ENCODE measurements at regions not wholly inside any gene's neighbourhood (a gene's known extent, or its start where the extent isn't known, plus 50 kb on each side); places are given as distances from the start of the nearest gene placed in this dataset.

DNA sequence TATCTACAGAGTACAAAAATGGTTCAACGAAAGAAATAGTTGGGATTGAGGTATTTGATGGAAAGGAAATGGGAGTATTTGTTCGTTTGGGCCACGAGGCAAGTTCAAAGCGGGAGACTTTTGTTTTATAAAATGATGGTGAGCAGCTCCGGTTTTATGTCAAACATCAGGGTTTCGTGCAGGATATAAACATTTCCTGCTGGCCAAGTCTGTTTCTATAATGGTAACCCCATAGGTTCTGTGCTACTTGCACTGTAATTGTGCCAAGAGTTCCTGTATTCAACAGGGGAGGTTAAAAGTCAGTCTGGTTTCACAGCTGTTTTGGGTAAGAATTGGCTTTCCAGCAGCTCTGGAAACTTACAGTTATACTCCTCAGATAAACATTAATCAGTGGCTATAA lies 290.3 kb upstream of the NRIP1 start:
- DNase-seq, result no peak
- Histone ChIP-seq H3K9ac (ENCODE audit: low read length) (no peak overlapping the region), H3K79me1 (ENCODE audit: low read length) (no peaks in the 10 kb centered on the region), H3K23ac (ENCODE audit: low read length) (no peak overlapping the region), H4K12ac (ENCODE audit: low read depth, low read length) (no peak overlapping the region), H2BK12ac (ENCODE audit: low read length) (no peak overlapping the region), H2AFZ (ENCODE audit: insufficient read depth, low read length, poor library complexity) (no peak overlapping the region), H3K14ac (ENCODE audit: low read length) (no peak overlapping the region), H3K79me2 (ENCODE audit: control insufficient read depth, insufficient read depth, low read length, poor library complexity) (no peaks in the 10 kb centered on the region), H2BK5ac (ENCODE audit: low read depth, low read length, poor library complexity) (no peak overlapping the region), H2BK120ac (ENCODE audit: insufficient read depth, low read length, poor library complexity) (no peak overlapping the region), H4K8ac (ENCODE audit: low read depth, low read length) (no peak overlapping the region), H2AK5ac (ENCODE audit: low read length) (no peak overlapping the region), H3K27me3 (ENCODE audit: insufficient read depth, low read length) (no peaks in the 10 kb centered on the region), H3K4ac (ENCODE audit: low read depth, low read length) (no peak overlapping the region), H3K4me3 (ENCODE audit: low read depth, low read length) (no peak overlapping the region), H3K36me3 (ENCODE audit: control insufficient read depth in 1 of 2, insufficient read depth in 2 of 2, low read length in 2 of 2) (no peaks in the 10 kb centered on the region), H4K91ac (ENCODE audit: low read depth, low read length) (no peak overlapping the region), H3K27ac (ENCODE audit: low read depth, low read length) (no peak overlapping the region), H3K9me3 (ENCODE audit: insufficient read depth, low read depth, low read length) (no peaks in the 10 kb centered on the region), H3K18ac (ENCODE audit: low read length) (no peak overlapping the region), H3K4me1 (ENCODE audit: control insufficient read depth in 1 of 2, insufficient read depth in 2 of 2, low read length in 2 of 2) (no peaks in the 10 kb centered on the region), H3K4me2 (ENCODE audit: low read length) (no peak overlapping the region)
- WGBS (ENCODE audit: extremely low coverage, insufficient coverage, insufficient read length), result 100% methylated on average over 4 of the region's 6 CpGs

DNA sequence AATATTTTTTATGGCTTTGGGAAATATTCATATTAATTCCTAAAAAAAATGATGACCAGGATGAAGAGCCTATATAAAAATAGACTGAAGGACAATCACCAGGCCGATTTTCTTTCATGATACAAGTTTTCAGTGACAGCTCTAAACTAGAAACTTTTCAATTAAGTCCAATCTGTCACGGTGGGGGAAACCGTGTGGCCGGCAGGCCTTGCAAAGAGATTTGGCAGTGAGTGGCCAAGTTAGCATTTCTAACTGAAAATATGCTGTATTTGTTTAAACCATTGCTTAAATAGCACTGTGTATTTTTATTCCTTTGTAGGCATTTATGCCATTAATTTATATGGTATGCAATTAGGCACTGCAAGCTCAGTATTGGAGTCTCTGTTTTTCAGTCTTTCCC lies 294.5 kb upstream of the NRIP1 start:
- H3K79me2 ChIP-seq (ENCODE audit: control insufficient read depth, insufficient read depth, low read length, poor library complexity), result no peaks in the 10 kb centered on the region
- H3K79me1 ChIP-seq (ENCODE audit: low read length), result no peaks in the 10 kb centered on the region
- no peak overlapping the region for H3K27ac ChIP-seq (ENCODE audit: low read depth, low read length)
- no peaks in the 10 kb centered on the region for H3K4me1 ChIP-seq (ENCODE audit: control insufficient read depth in 1 of 2, insufficient read depth in 2 of 2, low read length in 2 of 2)
- H2BK120ac ChIP-seq (ENCODE audit: insufficient read depth, low read length, poor library complexity), result no peak overlapping the region
- no peak overlapping the region for H3K4me2 ChIP-seq (ENCODE audit: low read length)
- H3K23ac ChIP-seq (ENCODE audit: low read length), result no peak overlapping the region
- no peak overlapping the region for H4K91ac ChIP-seq (ENCODE audit: low read depth, low read length)
- no peak overlapping the region for H2BK12ac ChIP-seq (ENCODE audit: low read length)
- H4K12ac ChIP-seq (ENCODE audit: low read depth, low read length), result no peak overlapping the region
- H3K14ac ChIP-seq (ENCODE audit: low read length), result no peak overlapping the region
- H2AK5ac ChIP-seq (ENCODE audit: low read length), result no peak overlapping the region
- WGBS (ENCODE audit: extremely low coverage, insufficient coverage, insufficient read length), result no CpG with 5 or more reads among the region's 4 CpGs
- H3K18ac ChIP-seq (ENCODE audit: low read length), result no peak overlapping the region
- H3K36me3 ChIP-seq (ENCODE audit: control insufficient read depth in 1 of 2, insufficient read depth in 2 of 2, low read length in 2 of 2), result no peaks in the 10 kb centered on the region
- H3K9ac ChIP-seq (ENCODE audit: low read length), result no peak overlapping the region
- H4K8ac ChIP-seq (ENCODE audit: low read depth, low read length), result no peak overlapping the region
- no peak overlapping the region for H3K4me3 ChIP-seq (ENCODE audit: low read depth, low read length)
- no peaks in the 10 kb centered on the region for H3K27me3 ChIP-seq (ENCODE audit: insufficient read depth, low read length)
- no peak overlapping the region for H3K4ac ChIP-seq (ENCODE audit: low read depth, low read length)
- no peak for DNase-seq
- no peaks in the 10 kb centered on the region for H3K9me3 ChIP-seq (ENCODE audit: insufficient read depth, low read depth, low read length)
- H2AFZ ChIP-seq (ENCODE audit: insufficient read depth, low read length, poor library complexity), result no peak overlapping the region
- no peak overlapping the region for H2BK5ac ChIP-seq (ENCODE audit: low read depth, low read length, poor library complexity)

DNA sequence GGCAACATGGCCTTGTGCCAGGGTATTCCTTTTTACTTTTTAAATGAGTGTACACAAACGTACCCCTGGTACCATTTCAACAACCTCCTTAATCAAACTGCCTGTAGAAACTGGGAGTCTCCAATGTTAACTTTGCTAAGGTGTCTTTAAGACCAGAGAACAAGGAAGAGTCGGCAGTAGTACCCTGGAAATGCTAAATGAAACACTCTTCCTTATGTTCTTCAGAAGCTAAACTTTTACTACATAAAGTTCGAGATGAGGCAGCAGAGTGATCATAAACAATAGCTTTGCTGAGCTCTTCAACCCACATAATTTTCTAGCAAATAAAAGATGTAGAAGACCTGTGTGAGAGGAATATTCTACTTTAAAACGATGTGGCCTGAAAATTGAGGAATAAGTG lies 297.7 kb upstream of the NRIP1 start:
- Histone ChIP-seq H3K4ac (ENCODE audit: low read depth, low read length) (no peak overlapping the region), H3K36me3 (ENCODE audit: control insufficient read depth in 1 of 2, insufficient read depth in 2 of 2, low read length in 2 of 2) (peaks cover 0 to 3% of the 10 kb centered on the region in 2 experiments), H4K91ac (ENCODE audit: low read depth, low read length) (no peak overlapping the region), H3K79me1 (ENCODE audit: low read length) (no peaks in the 10 kb centered on the region), H2AFZ (ENCODE audit: insufficient read depth, low read length, poor library complexity) (no peak overlapping the region), H3K9me3 (ENCODE audit: insufficient read depth, low read depth, low read length) (peaks cover 4% of the 10 kb centered on the region), H3K14ac (ENCODE audit: low read length) (no peak overlapping the region), H3K79me2 (ENCODE audit: control insufficient read depth, insufficient read depth, low read length, poor library complexity) (no peaks in the 10 kb centered on the region), H3K18ac (ENCODE audit: low read length) (no peak overlapping the region), H3K23ac (ENCODE audit: low read length) (no peak overlapping the region), H3K4me3 (ENCODE audit: low read depth, low read length) (no peak overlapping the region), H2AK5ac (ENCODE audit: low read length) (no peak overlapping the region), H3K4me1 (ENCODE audit: control insufficient read depth in 1 of 2, insufficient read depth in 2 of 2, low read length in 2 of 2) (no peaks in the 10 kb centered on the region), H2BK5ac (ENCODE audit: low read depth, low read length, poor library complexity) (no peak overlapping the region), H4K12ac (ENCODE audit: low read depth, low read length) (no peak overlapping the region), H2BK120ac (ENCODE audit: insufficient read depth, low read length, poor library complexity) (no peak overlapping the region), H3K4me2 (ENCODE audit: low read length) (no peak overlapping the region), H4K8ac (ENCODE audit: low read depth, low read length) (no peak overlapping the region), H3K9ac (ENCODE audit: low read length) (no peak overlapping the region), H3K27me3 (ENCODE audit: insufficient read depth, low read length) (no peaks in the 10 kb centered on the region), H3K27ac (ENCODE audit: low read depth, low read length) (no peak overlapping the region), H2BK12ac (ENCODE audit: low read length) (no peak overlapping the region)
- no peak for DNase-seq
- WGBS (ENCODE audit: extremely low coverage, insufficient coverage, insufficient read length), result no CpG with 5 or more reads among the region's 4 CpGs

DNA sequence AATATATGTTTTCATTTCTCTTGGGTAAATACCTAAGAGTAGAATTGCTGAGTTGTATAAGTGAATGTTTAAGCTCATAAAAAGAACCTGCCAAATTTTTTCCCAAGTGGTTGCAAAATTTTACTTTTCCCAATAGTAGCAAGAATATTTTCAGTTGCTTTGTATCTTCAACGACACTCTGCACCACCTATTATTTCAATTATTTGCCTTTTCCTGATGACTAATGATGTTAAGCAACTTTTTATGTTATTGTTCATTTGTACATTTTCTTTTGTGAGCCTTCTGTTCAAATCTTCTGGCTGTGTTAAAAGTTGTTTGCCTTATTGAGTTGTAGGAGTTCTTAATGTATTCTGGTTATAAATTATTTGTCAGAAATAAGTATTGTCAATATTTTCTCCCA lies 299.1 kb upstream of the NRIP1 start:
- Histone ChIP-seq H3K4me2 (ENCODE audit: low read length) (no peak overlapping the region), H3K14ac (ENCODE audit: low read length) (no peak overlapping the region), H3K79me2 (ENCODE audit: control insufficient read depth, insufficient read depth, low read length, poor library complexity) (no peaks in the 10 kb centered on the region), H3K4me1 (ENCODE audit: control insufficient read depth in 1 of 2, insufficient read depth in 2 of 2, low read length in 2 of 2) (no peaks in the 10 kb centered on the region), H4K12ac (ENCODE audit: low read depth, low read length) (no peak overlapping the region), H4K91ac (ENCODE audit: low read depth, low read length) (no peak overlapping the region), H4K8ac (ENCODE audit: low read depth, low read length) (no peak overlapping the region), H3K27me3 (ENCODE audit: insufficient read depth, low read length) (no peaks in the 10 kb centered on the region), H3K27ac (ENCODE audit: low read depth, low read length) (no peak overlapping the region), H2BK5ac (ENCODE audit: low read depth, low read length, poor library complexity) (no peak overlapping the region), H3K79me1 (ENCODE audit: low read length) (no peaks in the 10 kb centered on the region), H3K18ac (ENCODE audit: low read length) (no peak overlapping the region), H3K4ac (ENCODE audit: low read depth, low read length) (no peak overlapping the region), H2AK5ac (ENCODE audit: low read length) (no peak overlapping the region), H3K36me3 (ENCODE audit: control insufficient read depth in 1 of 2, insufficient read depth in 2 of 2, low read length in 2 of 2) (peaks cover 0 to 3% of the 10 kb centered on the region in 2 experiments), H2AFZ (ENCODE audit: insufficient read depth, low read length, poor library complexity) (no peak overlapping the region), H3K4me3 (ENCODE audit: low read depth, low read length) (no peak overlapping the region), H2BK120ac (ENCODE audit: insufficient read depth, low read length, poor library complexity) (no peak overlapping the region), H3K9me3 (ENCODE audit: insufficient read depth, low read depth, low read length) (peaks cover 5% of the 10 kb centered on the region), H3K9ac (ENCODE audit: low read length) (no peak overlapping the region), H3K23ac (ENCODE audit: low read length) (no peak overlapping the region), H2BK12ac (ENCODE audit: low read length) (no peak overlapping the region)
- DNase-seq, result no peak
- WGBS (ENCODE audit: extremely low coverage, insufficient coverage, insufficient read length), result no CpG with 5 or more reads among the region's 1 CpG

Data from trophoblast cell (in vitro differentiated cells and primary cell).